Naive B cell (primary cell): ENCODE measurements at regions not wholly inside any gene's neighbourhood (a gene's known extent, or its start where the extent isn't known, plus 50 kb on each side); places are given as distances from the start of the nearest gene placed in this dataset.
"Not testable (repeated sequence)": the region's sequence is repeated elsewhere in the genome, so short reads cannot be mapped to it uniquely, and the experiment has no call there.

Experiments
- ATAC-seq, 2 donors: fragments of 150-1000 bp; cut with Tn5 transposase; 2 replicates each; pipeline ENCODE4 v1.10.0; 2021; ENCODE audit warnings: low read depth in 2 of 2, mild to moderate bottlenecking in 2 of 2, moderate library complexity in 2 of 2
- DNase-seq: peaks from one replicate; pipeline ENCODE4 v3.0.0; 2022
- H3K27ac Mint-ChIP-seq, 6 donors: one replicate each; pipeline ENCODE4 v1.8.0; 2020 to 2022; ENCODE audit warnings: mild to moderate bottlenecking in 6 of 6, mixed read lengths in 6 of 6, moderate library complexity in 5 of 6, inconsistent platforms in 2 of 6
- H3K27me3 Mint-ChIP-seq, 3 donors: one replicate each; pipeline ENCODE4 v1.8.0; 2021 to 2022; ENCODE audit warnings: mixed read lengths in 3 of 3, mild to moderate bottlenecking in 1 of 3
- H3K36me3 Mint-ChIP-seq, 2 donors: one replicate each; pipeline ENCODE4 v1.8.0; 2020 to 2022; ENCODE audit warnings: mixed read lengths in 2 of 2, inconsistent platforms in 1 of 2, mild to moderate bottlenecking in 1 of 2
- H3K4me1 Mint-ChIP-seq, 3 donors: one replicate each; pipeline ENCODE4 v1.8.0; 2020 to 2022; ENCODE audit warnings: mixed read lengths in 3 of 3, inconsistent platforms in 1 of 3, mild to moderate bottlenecking in 1 of 3, moderate library complexity in 1 of 3
- H3K4me3 Mint-ChIP-seq, 8 donors: one replicate each; pipeline ENCODE4 v1.8.0; 2020 to 2022; ENCODE audit warnings: mild to moderate bottlenecking in 8 of 8, mixed read lengths in 8 of 8, moderate library complexity in 8 of 8, inconsistent platforms in 2 of 8
- H3K9me3 Mint-ChIP-seq, 7 donors: one replicate each; pipeline ENCODE4 v1.8.0; 2020 to 2022; ENCODE audit warnings: mixed read lengths in 7 of 7, mild to moderate bottlenecking in 5 of 7, inconsistent platforms in 2 of 7, moderate library complexity in 1 of 7

GRCh38 chr12:103011974-103012763 lies 54.7 kb downstream of the ASCL1 start:
- H3K9me3 Mint-ChIP-seq, result peaks cover 0 to 7% (median 0%) of the 10 kb centered on the region in 7 donors
- no peaks in the 10 kb centered on the region for H3K36me3 Mint-ChIP-seq
- no peak overlapping the region for H3K27ac Mint-ChIP-seq
- DNase-seq (no peak), ATAC-seq (no peak)
- H3K4me1 Mint-ChIP-seq, result no peaks in the 10 kb centered on the region
- no peak overlapping the region for H3K4me3 Mint-ChIP-seq
- peaks cover 26 to 37% (median 26%) of the 10 kb centered on the region in 3 donors for H3K27me3 Mint-ChIP-seq

- DNase-seq (no peak), ATAC-seq (no peak)
- H3K9me3 Mint-ChIP-seq, result peaks cover 0 to 7% (median 0%) of the 10 kb centered on the region in 7 donors
- no peak overlapping the region for H3K27ac Mint-ChIP-seq
- H3K4me1 Mint-ChIP-seq, result no peaks in the 10 kb centered on the region
- H3K36me3 Mint-ChIP-seq, result no peaks in the 10 kb centered on the region
- H3K4me3 Mint-ChIP-seq, result no peak overlapping the region
- H3K27me3 Mint-ChIP-seq, result peaks cover 19 to 37% (median 26%) of the 10 kb centered on the region in 3 donors
Measured at GRCh38 chr12:103012884-103013283, 55.4 kb downstream of the ASCL1 start.

- peaks cover 0 to 4% (median 0%) of the 10 kb centered on the region in 7 donors for H3K9me3 Mint-ChIP-seq
- DNase-seq (no peak), ATAC-seq (no peak)
- no peaks in the 10 kb centered on the region for H3K4me1 Mint-ChIP-seq
- no peak overlapping the region for H3K27ac Mint-ChIP-seq
- peaks cover 15 to 32% (median 31%) of the 10 kb centered on the region in 3 donors for H3K27me3 Mint-ChIP-seq
- H3K36me3 Mint-ChIP-seq, result no peaks in the 10 kb centered on the region
- no peak overlapping the region for H3K4me3 Mint-ChIP-seq
Measured at GRCh38 chr12:103013741-103014300, 56.3 kb downstream of the ASCL1 start.

GRCh38 chr12:103016381-103016780 lies 58.9 kb downstream of the ASCL1 start:
- peaks cover 0 to under 1% (median 0%) of the 10 kb centered on the region in 3 donors for H3K4me1 Mint-ChIP-seq

GRCh38 chr12:103020839-103021238 lies 63.4 kb downstream of the ASCL1 start:
- no peaks in the 10 kb centered on the region for H3K36me3 Mint-ChIP-seq
- H3K27me3 Mint-ChIP-seq, result peaks cover 0 to 10% (median 0%) of the 10 kb centered on the region in 3 donors
- no peak overlapping the region for H3K27ac Mint-ChIP-seq
- H3K9me3 Mint-ChIP-seq, result peaks cover 0 to 2% (median 0%) of the 10 kb centered on the region in 7 donors
- ATAC-seq, result no peak
- no peak overlapping the region for H3K4me3 Mint-ChIP-seq
- no peak for DNase-seq
- H3K4me1 Mint-ChIP-seq, result peaks cover 0 to 3% (median 0%) of the 10 kb centered on the region in 3 donors

More at GRCh38 chr12:103016381-103016780, 58.9 kb downstream of the ASCL1 start:
- peaks cover 0 to 4% (median 0%) of the 10 kb centered on the region in 7 donors for H3K9me3 Mint-ChIP-seq
- H3K27me3 Mint-ChIP-seq, result peaks cover 11 to 28% (median 17%) of the 10 kb centered on the region in 3 donors
- ATAC-seq, result no peak
- DNase-seq, result no peak
- no peak overlapping the region for H3K4me3 Mint-ChIP-seq
- no peaks in the 10 kb centered on the region for H3K36me3 Mint-ChIP-seq
- no peak overlapping the region for H3K27ac Mint-ChIP-seq

GRCh38 chr12:103021538-103022218 lies 64.2 kb downstream of the ASCL1 start:
- ATAC-seq (no peak), DNase-seq (no peak)
- Mint-ChIP-seq H3K4me1 (peaks cover 0 to 3% (median 0%) of the 10 kb centered on the region in 3 donors), H3K4me3 (no peak overlapping the region), H3K27ac (no peak overlapping the region), H3K36me3 (no peaks in the 10 kb centered on the region), H3K9me3 (peaks cover 0 to 2% (median 0%) of the 10 kb centered on the region in 7 donors), H3K27me3 (peaks cover 0 to 10% (median 0%) of the 10 kb centered on the region in 3 donors)

GRCh38 chr12:103024650-103025049 lies 67.2 kb downstream of the ASCL1 start:
- H3K27me3 Mint-ChIP-seq, result peaks cover 5 to 17% (median 10%) of the 10 kb centered on the region in 3 donors
- H3K9me3 Mint-ChIP-seq, result peaks cover 0 to 6% (median 0%) of the 10 kb centered on the region in 7 donors
- peaks cover 0 to 3% (median 0%) of the 10 kb centered on the region in 3 donors for H3K4me1 Mint-ChIP-seq
- H3K4me3 Mint-ChIP-seq, result no peak overlapping the region
- ATAC-seq (no peak), DNase-seq (no peak)
- no peak overlapping the region for H3K27ac Mint-ChIP-seq
- H3K36me3 Mint-ChIP-seq, result no peaks in the 10 kb centered on the region

GRCh38 chr12:103026643-103027042 lies 69.2 kb downstream of the ASCL1 start:
- H3K27ac Mint-ChIP-seq, H3K36me3 Mint-ChIP-seq, ATAC-seq, H3K4me3 Mint-ChIP-seq, H3K4me1 Mint-ChIP-seq, H3K9me3 Mint-ChIP-seq, DNase-seq: not testable (repeated sequence)
- H3K27me3 Mint-ChIP-seq, result peaks cover 5 to 17% (median 6%) of the 10 kb centered on the region in 3 donors

- peaks cover 0 to 13% (median 0%) of the 10 kb centered on the region in 7 donors for H3K9me3 Mint-ChIP-seq
- DNase-seq (no peak), ATAC-seq (no peak)
- H3K36me3 Mint-ChIP-seq, result no peaks in the 10 kb centered on the region
- no peak overlapping the region for H3K27ac Mint-ChIP-seq
- H3K4me1 Mint-ChIP-seq, result no peaks in the 10 kb centered on the region
- no peak overlapping the region for H3K4me3 Mint-ChIP-seq
- peaks cover 6 to 17% (median 9%) of the 10 kb centered on the region in 3 donors for H3K27me3 Mint-ChIP-seq
Measured at GRCh38 chr12:103028881-103029639, 71.6 kb downstream of the ASCL1 start.

GRCh38 chr12:103036581-103037214 lies 79.2 kb downstream of the ASCL1 start:
- H3K4me1 Mint-ChIP-seq, result no peaks in the 10 kb centered on the region
- peaks cover 0 to 19% (median 3%) of the 10 kb centered on the region in 7 donors for H3K9me3 Mint-ChIP-seq
- H3K27ac Mint-ChIP-seq, result no peak overlapping the region
- peaks cover 13 to 19% (median 19%) of the 10 kb centered on the region in 3 donors for H3K27me3 Mint-ChIP-seq
- no peak for ATAC-seq
- no peaks in the 10 kb centered on the region for H3K36me3 Mint-ChIP-seq
- DNase-seq, result no peak
- H3K4me3 Mint-ChIP-seq, result no peak overlapping the region

GRCh38 chr12:103043531-103044486 lies 86.3 kb downstream of the ASCL1 start:
- no peaks in the 10 kb centered on the region for H3K4me1 Mint-ChIP-seq
- DNase-seq, result no peak
- H3K36me3 Mint-ChIP-seq, result no peaks in the 10 kb centered on the region
- H3K27ac Mint-ChIP-seq, result no peak overlapping the region
- no peak for ATAC-seq
- peaks cover 0 to 4% (median 0%) of the 10 kb centered on the region in 7 donors for H3K9me3 Mint-ChIP-seq
- H3K4me3 Mint-ChIP-seq, result peak overlapping the region in 1 of 8 donors; percentile 18
- peaks cover 15 to 45% (median 21%) of the 10 kb centered on the region in 3 donors for H3K27me3 Mint-ChIP-seq

GRCh38 chr12:103046154-103046553 lies 88.7 kb downstream of the ASCL1 start:
- H3K36me3 Mint-ChIP-seq, result no peaks in the 10 kb centered on the region
- H3K9me3 Mint-ChIP-seq, result peaks cover 0 to 11% (median 0%) of the 10 kb centered on the region in 7 donors
- no peak overlapping the region for H3K4me3 Mint-ChIP-seq
- no peak for DNase-seq
- H3K27me3 Mint-ChIP-seq, result peaks cover 9 to 44% (median 14%) of the 10 kb centered on the region in 3 donors
- H3K27ac Mint-ChIP-seq, result no peak overlapping the region
- no peaks in the 10 kb centered on the region for H3K4me1 Mint-ChIP-seq
- ATAC-seq, result no peak
